Common myeloid progenitor, CD34-positive (primary cell): ENCODE measurements at regions not wholly inside any gene's neighbourhood (a gene's known extent, or its start where the extent isn't known, plus 50 kb on each side); places are given as distances from the start of the nearest gene placed in this dataset.

Experiments
- CTCF ChIA-PET: fragments of 350-600 bp; sonication (Branson Sonifier 250); formaldehyde crosslinking; loops from one replicate; lab custom pipeline; 2021; ENCODE audit warnings: antibody characterized with exemption; lab: Charles Lee
- POLR2A ChIA-PET: fragments of 350-600 bp; sonication (Branson Sonifier 250); formaldehyde crosslinking; loops from one replicate; lab custom pipeline; 2021; ENCODE audit warnings: antibody characterized with exemption; lab: Charles Lee
- DNase-seq, 3 donors: peaks; one replicate each; pipeline versions ENCODE4 v3.0.0 to v3.0.0-alpha.2; 2013
- H3K27ac ChIP-seq, 2 experiments: 1 replicate in 1 of 2; 2 replicates in 1 of 2; pipeline ENCODE4 v1.7.0; 2013; ENCODE audit warnings: inconsistent platforms in 2 of 2, low read length in 2 of 2, mild to moderate bottlenecking in 2 of 2, low read depth in 1 of 2, moderate library complexity in 1 of 2; ENCODE audit not compliant: severe bottlenecking in 2 of 2, insufficient read depth in 1 of 2, poor library complexity in 1 of 2
- H3K27me3 ChIP-seq, 5 experiments: replicated peaks in 2 of 5; 1 replicate in 3 of 5; 2 replicates in 2 of 5; pipeline versions ENCODE4 v1.6.1 to v1.7.0; 2013; ENCODE audit warnings: low read length in 4 of 5, mild to moderate bottlenecking in 2 of 5, moderate library complexity in 2 of 5, inconsistent platforms in 1 of 5; ENCODE audit not compliant: insufficient read depth in 5 of 5, control insufficient read depth in 4 of 5
- H3K36me3 ChIP-seq, 4 experiments: 1 replicate in 2 of 4; 2 replicates in 2 of 4; pipeline versions ENCODE4 v1.6.1 to v1.7.0; 2013; ENCODE audit warnings: low read length in 3 of 4, control low read depth in 1 of 4, mild to moderate bottlenecking in 1 of 4; ENCODE audit not compliant: control insufficient read depth in 4 of 4, insufficient read depth in 4 of 4
- H3K4me1 ChIP-seq, 4 experiments: 1 replicate in 3 of 4; 2 replicates in 1 of 4; pipeline versions ENCODE4 v1.6.1 to v1.7.1; 2013; ENCODE audit warnings: low read length in 3 of 4, mild to moderate bottlenecking in 3 of 4, control low read depth in 1 of 4, inconsistent platforms in 1 of 4, moderate library complexity in 1 of 4; ENCODE audit not compliant: control insufficient read depth in 4 of 4, insufficient read depth in 4 of 4; ENCODE audit errors: control extremely low read depth in 1 of 4
- H3K4me3 ChIP-seq, 7 experiments: 1 replicate in 4 of 7; 2 replicates in 3 of 7; pipeline versions ENCODE4 v1.5.1 to v1.7.0; 2013; ENCODE audit warnings: mild to moderate bottlenecking in 7 of 7, low read length in 6 of 7, moderate library complexity in 6 of 7, inconsistent platforms in 2 of 7, low read depth in 2 of 7, control low read depth in 1 of 7; ENCODE audit not compliant: insufficient read depth in 4 of 7, control insufficient read depth in 1 of 7; ENCODE audit errors: extremely low read depth in 1 of 7
- H3K9me3 ChIP-seq, 5 experiments: 1 replicate in 4 of 5; 2 replicates in 1 of 5; pipeline versions ENCODE4 v1.6.1 to v1.7.1; 2013; ENCODE audit warnings: low read length in 4 of 5, mild to moderate bottlenecking in 2 of 5, inconsistent platforms in 1 of 5, low read depth in 1 of 5, moderate library complexity in 1 of 5; ENCODE audit not compliant: control insufficient read depth in 4 of 5, insufficient read depth in 2 of 5; ENCODE audit errors: control extremely low read depth in 1 of 5
- WGBS: methylation state at CpG from one replicate; pipeline ENCODE4 v1.1.5; 2013; ENCODE audit not compliant: insufficient coverage; 5-methylcytosine and 5-hydroxymethylcytosine counted together

DNA sequence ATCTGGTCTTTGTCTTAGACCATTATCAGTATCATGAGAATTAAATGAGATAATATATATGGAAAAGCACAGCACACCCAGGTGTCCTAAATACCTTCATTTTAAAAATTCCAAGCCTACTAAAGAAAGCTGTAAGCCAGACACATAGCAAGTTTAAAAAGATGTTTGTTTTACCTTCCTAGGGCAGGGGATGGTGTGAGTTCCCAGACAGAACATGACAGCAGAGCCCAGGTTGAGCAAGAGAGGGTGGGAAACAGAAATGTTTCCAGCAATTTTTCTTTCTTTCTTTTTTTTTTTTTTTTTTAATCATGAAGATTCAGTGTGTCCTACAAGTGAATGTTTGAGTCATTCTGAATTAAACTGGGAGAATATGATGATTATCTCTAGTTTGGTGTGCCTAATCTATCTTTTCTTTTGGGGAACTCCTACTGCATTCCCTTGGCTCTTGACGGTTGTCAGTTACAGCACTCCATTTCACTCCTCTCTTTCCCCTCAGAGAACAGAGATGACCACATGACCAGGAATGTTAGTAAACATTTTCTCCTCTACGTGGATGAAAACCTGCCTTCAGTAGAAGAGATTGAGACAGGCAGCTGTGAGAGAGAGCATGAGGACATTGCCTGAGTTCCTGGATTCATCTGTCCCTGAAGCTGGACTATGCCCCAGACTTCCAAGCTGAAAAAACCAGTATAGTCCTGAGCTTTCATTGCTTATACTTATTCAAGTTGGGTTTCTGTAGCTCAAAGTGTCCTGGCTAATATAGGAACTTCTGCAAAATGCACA, 54.5 kb upstream of the ARL14 start:
- peaks cover 0 to 4% (median 0%) of the 10 kb centered on the region in 5 experiments for H3K27me3 ChIP-seq
- peaks cover 0 to 1% (median 0%) of the 10 kb centered on the region in 5 experiments for H3K9me3 ChIP-seq
- no peak overlapping the region for H3K27ac ChIP-seq
- no peaks in the 10 kb centered on the region for H3K36me3 ChIP-seq
- ChIA-PET POLR2A (no interaction called here), CTCF (no interaction called here)
- DNase-seq: no peak
- WGBS: 94% methylated on average over 2 of the region's 2 CpGs
- no peak overlapping the region for H3K4me3 ChIP-seq
- H3K4me1 ChIP-seq: no peaks in the 10 kb centered on the region

DNA sequence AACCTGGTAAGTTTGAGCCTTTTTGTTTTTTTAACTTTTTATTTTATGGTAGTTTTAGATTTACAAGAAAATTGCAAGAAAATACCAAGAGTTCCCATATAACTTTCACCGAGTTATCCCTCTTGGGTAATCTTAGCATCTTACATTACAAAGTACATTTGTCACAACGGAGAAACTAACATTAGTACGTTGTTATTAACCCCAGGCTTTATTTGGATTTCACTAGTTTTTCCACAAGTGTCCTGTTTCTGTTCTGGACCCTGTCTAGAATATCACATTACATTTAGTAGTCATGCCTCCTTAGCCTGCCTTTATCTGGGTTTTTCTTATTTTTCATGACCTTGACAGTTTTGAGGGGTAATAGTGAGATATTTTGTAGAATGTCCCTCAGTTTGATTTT, 53.5 kb upstream of the KPNA4 start:
- Histone ChIP-seq H3K4me3 (no peak overlapping the region), H3K4me1 (no peaks in the 10 kb centered on the region), H3K36me3 (no peaks in the 10 kb centered on the region), H3K9me3 (peaks cover 0 to 1% (median 0%) of the 10 kb centered on the region in 5 experiments), H3K27me3 (peaks cover 0 to 6% (median 0%) of the 10 kb centered on the region in 5 experiments), H3K27ac (no peak overlapping the region)
- POLR2A ChIA-PET: no interaction called here
- WGBS: 100% methylated on average over 1 of the region's 3 CpGs
- DNase-seq: no peak
- CTCF ChIA-PET: no interaction called here

DNA sequence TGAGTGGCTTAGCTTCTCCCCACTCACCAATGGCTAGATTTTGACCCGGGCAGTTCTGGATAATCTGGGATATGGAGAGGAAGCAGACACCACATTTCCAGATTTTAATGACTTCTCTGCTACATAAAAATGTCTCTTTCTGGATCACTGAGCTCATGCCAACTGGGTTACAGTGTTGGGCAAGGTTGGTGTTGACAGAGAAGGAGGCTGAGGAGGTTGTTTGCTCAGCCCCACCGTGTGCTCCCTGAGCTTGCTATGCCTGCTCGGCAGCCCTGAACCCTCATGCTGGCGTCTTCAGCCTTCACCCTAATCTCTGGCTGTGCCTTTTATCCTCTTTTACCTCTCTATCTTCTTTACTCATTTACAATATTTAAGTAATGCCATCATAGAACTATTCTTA, 53.0 kb upstream of the KPNA4 start:
- peaks cover 0 to 1% (median 0%) of the 10 kb centered on the region in 5 experiments for H3K9me3 ChIP-seq
- no peak for DNase-seq
- peaks cover 0 to 6% (median 0%) of the 10 kb centered on the region in 5 experiments for H3K27me3 ChIP-seq
- WGBS: 83% methylated on average over 3 of the region's 4 CpGs
- no peaks in the 10 kb centered on the region for H3K36me3 ChIP-seq
- H3K4me1 ChIP-seq: no peaks in the 10 kb centered on the region
- POLR2A ChIA-PET: no interaction called here
- no peak overlapping the region for H3K27ac ChIP-seq
- no peak overlapping the region for H3K4me3 ChIP-seq
- CTCF ChIA-PET: no interaction called here

DNA sequence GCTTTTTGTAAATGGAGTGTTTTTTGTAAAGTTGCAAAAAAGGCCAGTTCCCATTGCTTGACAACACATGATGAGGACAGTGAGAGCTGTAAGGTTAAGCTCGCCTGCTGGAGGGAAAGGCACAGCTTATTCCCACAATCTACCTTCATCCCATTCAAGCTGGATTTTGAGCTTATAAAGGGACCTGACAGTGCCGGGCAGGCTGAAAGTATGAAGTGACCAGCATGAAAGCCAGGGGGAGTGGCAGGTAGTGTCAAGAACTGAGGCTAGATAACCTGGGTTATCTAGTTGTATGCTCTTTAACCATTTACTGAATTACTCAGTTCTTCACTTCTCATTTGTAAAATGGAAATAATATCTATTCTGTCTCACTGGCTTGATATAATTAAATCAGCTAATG, 52.3 kb upstream of the KPNA4 start:
- no peak overlapping the region for H3K27ac ChIP-seq
- H3K9me3 ChIP-seq: peaks cover 0 to 1% (median 0%) of the 10 kb centered on the region in 5 experiments
- no peaks in the 10 kb centered on the region for H3K4me1 ChIP-seq
- POLR2A ChIA-PET: no interaction called here
- no peak for DNase-seq
- WGBS: no CpG with 5 or more reads among the region's 2 CpGs
- H3K4me3 ChIP-seq: no peak overlapping the region
- no peaks in the 10 kb centered on the region for H3K36me3 ChIP-seq
- CTCF ChIA-PET: no interaction called here
- peaks cover 0 to 6% (median 2%) of the 10 kb centered on the region in 5 experiments for H3K27me3 ChIP-seq

DNA sequence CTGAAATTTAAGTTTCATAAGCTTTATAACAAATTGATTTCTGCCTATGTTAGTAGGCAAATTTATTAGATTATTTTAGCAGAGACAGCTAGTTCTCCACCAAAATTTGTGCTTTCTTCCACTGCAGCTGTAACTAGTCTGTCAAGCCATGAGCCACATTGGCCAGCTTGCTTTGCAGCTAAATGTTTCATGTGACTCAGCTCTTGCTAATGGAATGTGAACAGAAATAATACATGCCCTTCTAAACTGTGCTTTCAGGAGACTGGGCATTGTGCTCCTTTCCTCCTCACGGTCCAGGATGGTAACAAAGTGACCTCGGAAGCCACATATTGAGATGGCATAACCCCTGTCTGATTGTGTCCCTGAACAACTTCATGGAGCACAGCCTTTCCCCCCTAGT, 51.3 kb upstream of the KPNA4 start:
- no peaks in the 10 kb centered on the region for H3K36me3 ChIP-seq
- H3K4me1 ChIP-seq: no peaks in the 10 kb centered on the region
- ChIA-PET POLR2A (no interaction called here), CTCF (interaction anchor here (0.8 kb wide), 1 partner anchor 10 kb away, joined by 3 read pairs; no protein-coding TSS in a partner anchor)
- no peak for DNase-seq
- H3K9me3 ChIP-seq: peaks cover 0 to 1% (median 0%) of the 10 kb centered on the region in 5 experiments
- 100% methylated on average over 1 of the region's 2 CpGs for WGBS
- H3K4me3 ChIP-seq: no peak overlapping the region
- H3K27ac ChIP-seq: no peak overlapping the region
- peaks cover 0 to 6% (median 2%) of the 10 kb centered on the region in 5 experiments for H3K27me3 ChIP-seq

DNA sequence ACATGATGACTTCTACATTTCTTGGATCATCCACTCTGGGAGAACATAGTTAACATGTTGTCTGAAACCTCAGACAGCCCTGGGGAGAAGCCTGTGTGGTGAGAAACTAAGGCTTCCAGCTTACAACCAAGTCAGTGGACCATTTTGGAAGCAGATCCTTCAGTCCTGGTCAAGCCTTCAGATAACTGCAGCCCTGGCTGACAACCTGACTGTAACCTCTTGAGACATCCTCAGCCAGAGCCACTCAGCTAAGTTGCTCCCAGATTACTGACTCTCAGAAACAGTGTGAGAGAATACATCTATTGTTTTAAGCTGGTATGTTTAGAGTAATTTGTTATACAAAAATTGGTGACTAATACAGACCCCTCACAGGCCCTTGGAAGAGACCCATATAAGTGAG, 50.9 kb upstream of the KPNA4 start:
- peaks cover 0 to 6% (median 2%) of the 10 kb centered on the region in 5 experiments for H3K27me3 ChIP-seq
- no peaks in the 10 kb centered on the region for H3K4me1 ChIP-seq
- no peak for DNase-seq
- ChIA-PET POLR2A (no interaction called here), CTCF (interaction anchor here (0.8 kb wide), 1 partner anchor 10 kb away, joined by 3 read pairs; no protein-coding TSS in a partner anchor)
- no peaks in the 10 kb centered on the region for H3K9me3 ChIP-seq
- no peak overlapping the region for H3K4me3 ChIP-seq
- no peak overlapping the region for H3K27ac ChIP-seq
- H3K36me3 ChIP-seq: no peaks in the 10 kb centered on the region
